ENCODE measurements at regions not wholly inside any gene's neighbourhood (a gene's known extent, or its start where the extent isn't known, plus 50 kb on each side); places are given as distances from the start of the nearest gene placed in this dataset.
A peak's percentile ranks its signal among the peaks of the same experiment; 100 is the strongest.

GRCh38 chr1:30609999-30610345, 113.4 kb downstream of the MATN1 start:
- Mint-ChIP-seq H3K27me3 (peaks cover 18% of the 10 kb centered on the region), H3K36me3 (no peaks in the 10 kb centered on the region), H3K4me3 (no peak overlapping the region), H3K4me1 (no peaks in the 10 kb centered on the region), H3K27ac (no peak overlapping the region), H3K9me3 (ENCODE audit: low read depth) (no peaks in the 10 kb centered on the region)
- DNase-seq: no peak
- no peak for ATAC-seq
- CTCF ChIA-PET: no interaction called here

- Mint-ChIP-seq H3K36me3 (no peaks in the 10 kb centered on the region), H3K27me3 (peaks cover 15% of the 10 kb centered on the region), H3K4me3 (no peak overlapping the region), H3K27ac (no peak overlapping the region), H3K9me3 (ENCODE audit: low read depth) (no peaks in the 10 kb centered on the region), H3K4me1 (no peaks in the 10 kb centered on the region)
- ATAC-seq (no peak), DNase-seq (peak; percentile 34)
- CTCF ChIA-PET: no interaction called here
These were observed 113.9 kb downstream of the MATN1 start for GRCh38 chr1:30609336-30609998.

GRCh38 chr1:30607723-30608122, 115.7 kb downstream of the MATN1 start:
- Mint-ChIP-seq H3K27ac (no peak overlapping the region), H3K36me3 (no peaks in the 10 kb centered on the region), H3K9me3 (ENCODE audit: low read depth) (no peaks in the 10 kb centered on the region), H3K4me1 (no peaks in the 10 kb centered on the region), H3K27me3 (peaks cover 12% of the 10 kb centered on the region), H3K4me3 (no peak overlapping the region)
- ATAC-seq (no peak), DNase-seq (no peak)
- CTCF ChIA-PET: no interaction called here

GRCh38 chr1:30606166-30606565, 117.2 kb downstream of the MATN1 start:
- no peak for DNase-seq
- Mint-ChIP-seq H3K27me3 (peaks cover 10% of the 10 kb centered on the region), H3K27ac (no peak overlapping the region), H3K4me1 (no peaks in the 10 kb centered on the region), H3K36me3 (no peaks in the 10 kb centered on the region), H3K9me3 (ENCODE audit: low read depth) (no peaks in the 10 kb centered on the region), H3K4me3 (no peak overlapping the region)
- ATAC-seq: no peak
- CTCF ChIA-PET: interaction anchor here (0.5 kb wide), 1 partner anchor 101 kb away, joined by 3 read pairs; no protein-coding TSS in a partner anchor

- CTCF ChIA-PET: no interaction called here
- DNase-seq (no peak), ATAC-seq (no peak)
- Mint-ChIP-seq H3K27ac (no peak overlapping the region), H3K9me3 (ENCODE audit: low read depth) (no peaks in the 10 kb centered on the region), H3K4me3 (no peak overlapping the region), H3K27me3 (peaks cover 10% of the 10 kb centered on the region), H3K4me1 (no peaks in the 10 kb centered on the region), H3K36me3 (no peaks in the 10 kb centered on the region)
These were observed 117.9 kb downstream of the MATN1 start for GRCh38 chr1:30605441-30605920.

- Mint-ChIP-seq H3K4me3 (no peak overlapping the region), H3K9me3 (ENCODE audit: low read depth) (no peaks in the 10 kb centered on the region), H3K4me1 (no peaks in the 10 kb centered on the region), H3K27ac (no peak overlapping the region), H3K36me3 (no peaks in the 10 kb centered on the region), H3K27me3 (peaks cover 7% of the 10 kb centered on the region)
- DNase-seq (no peak), ATAC-seq (no peak)
- CTCF ChIA-PET: no interaction called here
These were observed 118.5 kb downstream of the MATN1 start for GRCh38 chr1:30604801-30605440.

- Mint-ChIP-seq H3K27ac (no peak overlapping the region), H3K4me1 (no peaks in the 10 kb centered on the region), H3K36me3 (no peaks in the 10 kb centered on the region), H3K27me3 (no peaks in the 10 kb centered on the region), H3K9me3 (ENCODE audit: low read depth) (no peaks in the 10 kb centered on the region), H3K4me3 (no peak overlapping the region)
- DNase-seq: no peak
- CTCF ChIA-PET: no interaction called here
- no peak for ATAC-seq
These were observed 120.1 kb downstream of the MATN1 start for GRCh38 chr1:30603081-30603858.

- no peak overlapping the region for H3K27ac Mint-ChIP-seq
- no peaks in the 10 kb centered on the region for H3K4me1 Mint-ChIP-seq
- ATAC-seq (no peak), DNase-seq (no peak)
- CTCF ChIA-PET: no interaction called here
- H3K36me3 Mint-ChIP-seq: no peaks in the 10 kb centered on the region
- H3K9me3 Mint-ChIP-seq (ENCODE audit: low read depth): no peaks in the 10 kb centered on the region
- H3K4me3 Mint-ChIP-seq: no peak overlapping the region
- H3K27me3 Mint-ChIP-seq: no peaks in the 10 kb centered on the region
These were observed 121.9 kb downstream of the MATN1 start for GRCh38 chr1:30601316-30602085.

- Mint-ChIP-seq H3K36me3 (no peaks in the 10 kb centered on the region), H3K27ac (no peak overlapping the region), H3K27me3 (peaks cover under 1% of the 10 kb centered on the region), H3K4me1 (no peaks in the 10 kb centered on the region), H3K4me3 (no peak overlapping the region), H3K9me3 (ENCODE audit: low read depth) (no peaks in the 10 kb centered on the region)
- CTCF ChIA-PET: no interaction called here
- ATAC-seq (no peak), DNase-seq (no peak)
These were observed 122.7 kb downstream of the MATN1 start for GRCh38 chr1:30600706-30601105.

- Mint-ChIP-seq H3K36me3 (no peaks in the 10 kb centered on the region), H3K4me3 (no peak overlapping the region), H3K9me3 (ENCODE audit: low read depth) (no peaks in the 10 kb centered on the region), H3K27me3 (peaks cover 3% of the 10 kb centered on the region), H3K4me1 (no peaks in the 10 kb centered on the region), H3K27ac (no peak overlapping the region)
- ATAC-seq (no peak), DNase-seq (no peak)
- CTCF ChIA-PET: no interaction called here
These were observed 123.1 kb downstream of the MATN1 start for GRCh38 chr1:30600258-30600657.

- DNase-seq (no peak), ATAC-seq (no peak)
- no peaks in the 10 kb centered on the region for H3K4me1 Mint-ChIP-seq
- CTCF ChIA-PET: no interaction called here
- H3K36me3 Mint-ChIP-seq: no peaks in the 10 kb centered on the region
- H3K27me3 Mint-ChIP-seq: peaks cover 6% of the 10 kb centered on the region
- H3K4me3 Mint-ChIP-seq: no peak overlapping the region
- H3K9me3 Mint-ChIP-seq (ENCODE audit: low read depth): no peaks in the 10 kb centered on the region
- H3K27ac Mint-ChIP-seq: no peak overlapping the region
These were observed 123.7 kb downstream of the MATN1 start for GRCh38 chr1:30599721-30600120.

- ATAC-seq: no peak
- H3K9me3 Mint-ChIP-seq (ENCODE audit: low read depth): no peaks in the 10 kb centered on the region
These were observed 124.7 kb downstream of the MATN1 start for GRCh38 chr1:30598571-30599114.

GRCh38 chr1:30597711-30598110, 125.7 kb downstream of the MATN1 start:
- no peaks in the 10 kb centered on the region for H3K4me1 Mint-ChIP-seq

More at GRCh38 chr1:30598571-30599114, 124.7 kb downstream of the MATN1 start:
- no peak overlapping the region for H3K4me3 Mint-ChIP-seq
- no peak for DNase-seq
- peaks cover 8% of the 10 kb centered on the region for H3K27me3 Mint-ChIP-seq
- CTCF ChIA-PET: no interaction called here
- H3K27ac Mint-ChIP-seq: no peak overlapping the region
- no peaks in the 10 kb centered on the region for H3K4me1 Mint-ChIP-seq
- H3K36me3 Mint-ChIP-seq: no peaks in the 10 kb centered on the region

More at GRCh38 chr1:30597711-30598110, 125.7 kb downstream of the MATN1 start:
- H3K27me3 Mint-ChIP-seq: peaks cover 10% of the 10 kb centered on the region
- H3K36me3 Mint-ChIP-seq: no peaks in the 10 kb centered on the region
- no peak overlapping the region for H3K4me3 Mint-ChIP-seq
- H3K9me3 Mint-ChIP-seq (ENCODE audit: low read depth): no peaks in the 10 kb centered on the region
- H3K27ac Mint-ChIP-seq: no peak overlapping the region
- CTCF ChIA-PET: no interaction called here
- DNase-seq: no peak
- no peak for ATAC-seq

All from activated CD8-positive, alpha-beta memory T cell treated with anti-CD3 and anti-CD28 coated beads, Interleukin-2, amount 10 ng/mL, durations not matched to agents 7 days and 5 days (primary cell).